Jurkat, Clone E6-1 (cell line): ENCODE measurements at regions not wholly inside any gene's neighbourhood (a gene's known extent, or its start where the extent isn't known, plus 50 kb on each side); places are given as distances from the start of the nearest gene placed in this dataset.

ENCODE experiments used
- DNase-seq: peaks from one replicate; pipeline ENCODE4 v3.0.0-alpha.2; 2011; ENCODE audit warnings: low read depth, low spot score
- H3K4me3 ChIP-seq: 2 replicates; pipeline ENCODE4 v1.5.1; 2011; ENCODE audit warnings: mild to moderate bottlenecking, low read length, control low read depth, moderate library complexity

- H3K4me3 ChIP-seq: no peak overlapping the region
- DNase-seq: no peak
Observed at GRCh38 chr1:38463074-38463473, 396.5 kb downstream of the RRAGC start.

DNA sequence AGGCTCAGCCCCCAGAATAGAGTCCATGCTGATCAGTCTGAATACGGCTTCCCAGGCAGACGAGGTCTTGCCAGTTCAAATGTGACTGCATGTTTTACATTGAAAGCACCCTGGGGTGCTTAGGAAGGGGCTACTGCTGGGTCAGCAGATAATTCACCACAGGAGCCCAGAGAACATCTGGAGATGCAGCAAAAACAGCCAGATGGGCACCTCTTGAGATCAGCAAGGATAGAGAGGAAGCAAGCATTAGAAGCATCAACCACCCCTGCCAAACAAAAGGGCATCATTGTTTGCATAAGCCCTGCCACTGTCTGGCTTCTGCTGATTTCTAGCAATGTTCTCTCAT lies 403.1 kb downstream of the RRAGC start:
- H3K4me3 ChIP-seq: no peak overlapping the region
- no peak for DNase-seq

GRCh38 chr1:38455829-38456530 lies 403.6 kb downstream of the RRAGC start:
- no peak for DNase-seq
- H3K4me3 ChIP-seq: no peak overlapping the region

DNA sequence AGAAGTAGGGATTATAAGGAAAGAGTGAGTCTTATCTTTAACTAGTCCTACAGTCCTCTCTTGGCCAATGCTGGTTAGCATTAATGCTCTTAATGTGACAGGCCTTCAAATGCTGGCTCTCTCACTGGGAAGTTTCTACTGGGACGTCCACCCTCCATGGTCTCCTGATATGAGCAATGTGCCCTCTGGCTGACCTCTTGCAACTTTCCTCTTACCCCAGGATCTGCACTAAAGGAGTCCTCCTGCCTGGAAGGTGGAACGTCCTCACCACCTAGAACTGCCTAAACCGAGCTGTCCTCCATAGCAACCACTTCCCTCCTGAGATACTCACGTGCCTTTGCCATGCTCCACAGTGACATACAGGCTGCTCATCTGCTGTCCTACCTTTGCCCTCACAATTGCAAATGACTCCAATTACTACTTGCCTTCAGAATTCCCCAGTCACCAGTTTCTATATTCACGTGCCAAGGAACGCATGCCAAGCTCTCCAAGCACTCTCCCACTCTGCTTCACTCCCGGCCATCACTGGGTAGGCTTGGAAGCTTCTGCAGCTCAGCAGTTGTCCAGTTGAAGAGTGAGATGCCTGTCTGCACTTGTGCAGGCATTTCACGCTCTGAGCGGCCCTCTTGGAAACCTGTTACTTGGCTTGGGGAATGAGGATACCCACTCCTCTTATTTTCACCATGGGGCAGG lies 404.7 kb downstream of the RRAGC start:
- DNase-seq: no peak
- H3K4me3 ChIP-seq: no peak overlapping the region

- no peak overlapping the region for H3K4me3 ChIP-seq
- DNase-seq: no peak
Observed at GRCh38 chr1:38454236-38454635, 405.3 kb downstream of the RRAGC start.

DNA sequence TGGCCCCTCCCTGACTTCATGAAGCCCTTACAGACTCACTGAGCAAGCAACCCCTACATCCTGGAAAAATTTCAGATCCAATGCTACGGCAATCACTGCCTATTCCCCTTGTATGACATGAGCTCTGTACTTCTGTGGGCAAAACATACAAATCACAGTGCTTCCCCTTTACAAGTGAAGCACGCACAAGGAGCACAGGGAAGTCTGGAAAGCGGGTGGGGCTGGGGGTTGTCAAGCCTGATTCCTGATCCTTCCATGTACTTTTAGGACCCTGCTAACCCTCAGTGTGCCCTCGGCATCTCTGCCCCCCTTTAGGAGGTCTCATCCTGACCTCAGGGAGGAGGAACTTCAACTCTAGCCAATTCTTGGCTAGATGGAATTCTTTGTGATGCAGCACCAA lies 405.7 kb upstream of the POU3F1 start:
- DNase-seq: no peak
- H3K4me3 ChIP-seq: no peak overlapping the region

DNA sequence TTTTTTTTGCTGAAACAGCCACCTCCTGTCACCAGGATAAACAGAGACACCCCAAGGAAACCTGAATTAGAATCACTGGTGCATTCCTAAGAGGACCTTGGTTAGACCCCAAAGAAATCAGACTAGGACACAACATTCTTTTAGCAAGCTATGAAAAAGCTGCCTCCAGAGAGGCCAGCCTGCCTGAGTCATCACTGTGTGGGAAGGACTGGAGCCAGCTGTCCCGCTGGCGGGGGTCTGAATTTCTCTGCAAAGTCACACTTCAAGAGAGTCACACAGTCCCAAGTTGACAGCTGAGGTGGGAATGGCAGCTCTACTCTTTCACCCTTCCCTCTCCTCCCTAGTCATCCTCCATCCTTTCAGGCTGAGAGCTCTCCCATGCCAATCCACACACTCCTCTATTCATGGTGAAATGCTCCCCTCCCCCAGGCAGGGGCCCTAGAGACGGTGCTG lies 405.0 kb upstream of the POU3F1 start:
- H3K4me3 ChIP-seq: no peak overlapping the region
- no peak for DNase-seq

DNA sequence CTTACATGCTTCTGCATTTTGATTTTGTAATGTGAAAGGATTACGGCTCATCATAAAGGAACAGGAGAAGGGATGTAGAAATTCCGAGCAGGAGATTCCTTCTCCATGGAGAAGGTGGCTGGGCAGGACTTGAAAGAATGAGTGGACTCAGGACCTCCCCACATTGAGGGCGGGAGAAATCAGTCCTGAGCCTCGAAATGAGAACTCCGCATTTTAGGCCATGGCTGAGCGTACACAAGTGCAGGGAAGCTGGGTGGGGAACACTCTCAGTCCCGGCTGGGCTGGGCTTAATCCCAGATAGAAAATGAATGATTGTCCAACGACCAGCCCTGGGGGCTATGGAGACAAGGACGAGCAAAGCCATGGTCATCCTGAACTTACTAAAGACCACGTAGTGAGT lies 402.3 kb upstream of the POU3F1 start:
- H3K4me3 ChIP-seq: no peak overlapping the region
- DNase-seq: no peak

DNA sequence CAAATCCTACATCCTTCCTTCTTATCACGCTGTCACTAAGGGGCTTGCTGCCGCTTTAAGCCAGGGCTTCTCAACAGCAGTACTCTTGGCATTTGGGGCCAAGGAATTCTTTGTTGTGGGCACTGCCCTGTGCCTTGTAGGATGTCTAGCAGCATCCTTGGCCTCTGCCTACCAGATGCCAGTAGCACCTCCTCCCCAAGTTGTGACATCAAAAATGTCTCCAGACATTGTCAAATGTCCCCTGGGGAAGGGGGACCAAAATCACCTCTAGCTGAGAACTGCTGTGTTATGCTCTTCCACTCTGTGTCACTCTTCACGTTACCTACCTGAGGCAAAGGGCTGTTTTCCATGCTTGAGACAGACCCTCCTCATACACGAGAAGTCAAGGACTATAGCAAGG lies 400.3 kb upstream of the POU3F1 start:
- DNase-seq: no peak
- H3K4me3 ChIP-seq: no peak overlapping the region

DNA sequence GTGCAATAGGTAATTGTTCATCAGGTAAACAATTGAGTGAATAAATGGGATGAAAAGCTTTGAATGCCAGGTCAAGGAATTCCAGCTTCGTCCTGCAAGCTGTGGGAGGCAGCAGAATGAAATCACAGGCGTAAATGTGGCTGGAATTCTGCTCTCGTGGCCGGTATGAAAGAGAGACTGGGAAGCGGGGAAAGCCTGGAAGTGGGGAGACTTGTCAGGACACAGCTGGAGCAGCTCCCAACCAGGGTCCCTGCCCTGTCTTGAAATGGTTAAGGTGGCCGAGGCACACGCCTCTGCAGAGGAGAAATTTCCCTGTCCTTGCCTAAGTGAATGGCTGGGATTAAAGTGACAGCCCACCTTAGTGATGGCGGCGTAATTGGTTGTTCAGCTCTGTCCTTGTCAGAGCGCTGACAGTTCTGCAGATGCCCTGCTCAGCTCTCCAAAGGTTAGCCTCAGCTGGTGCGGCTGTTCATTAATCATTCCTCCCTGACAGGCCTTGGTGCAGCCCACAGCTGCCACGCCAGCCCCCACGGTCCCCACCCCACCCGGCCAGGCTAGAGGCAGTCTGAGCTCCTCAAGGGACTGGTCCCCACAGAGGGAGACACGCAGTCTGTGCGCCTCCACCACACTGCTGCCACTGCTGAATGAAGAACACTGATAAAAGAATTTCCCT lies 398.3 kb upstream of the POU3F1 start:
- no peak for DNase-seq
- no peak overlapping the region for H3K4me3 ChIP-seq

- no peak for DNase-seq
- H3K4me3 ChIP-seq: no peak overlapping the region
Observed at GRCh38 chr1:38444311-38444710, 397.7 kb upstream of the POU3F1 start.

DNA sequence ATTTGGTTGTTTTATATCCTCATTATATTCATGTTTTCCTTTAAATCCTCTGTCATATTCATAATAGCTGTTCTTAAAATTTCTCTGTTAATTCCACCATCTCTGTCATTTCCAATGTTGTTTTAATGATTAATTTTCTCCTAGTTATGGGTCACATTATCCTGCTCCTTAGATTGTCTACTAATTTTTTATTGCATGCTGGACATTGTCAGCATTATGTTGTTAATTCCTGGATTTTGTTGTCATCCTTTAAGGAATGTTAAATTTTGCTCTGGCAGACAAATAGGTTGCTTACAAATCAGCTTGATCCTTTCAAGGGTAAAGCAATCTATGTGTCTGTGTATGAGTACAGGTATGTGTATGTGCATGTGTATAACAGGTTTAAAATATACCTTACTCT lies 393.8 kb upstream of the POU3F1 start:
- no peak for DNase-seq
- no peak overlapping the region for H3K4me3 ChIP-seq

DNA sequence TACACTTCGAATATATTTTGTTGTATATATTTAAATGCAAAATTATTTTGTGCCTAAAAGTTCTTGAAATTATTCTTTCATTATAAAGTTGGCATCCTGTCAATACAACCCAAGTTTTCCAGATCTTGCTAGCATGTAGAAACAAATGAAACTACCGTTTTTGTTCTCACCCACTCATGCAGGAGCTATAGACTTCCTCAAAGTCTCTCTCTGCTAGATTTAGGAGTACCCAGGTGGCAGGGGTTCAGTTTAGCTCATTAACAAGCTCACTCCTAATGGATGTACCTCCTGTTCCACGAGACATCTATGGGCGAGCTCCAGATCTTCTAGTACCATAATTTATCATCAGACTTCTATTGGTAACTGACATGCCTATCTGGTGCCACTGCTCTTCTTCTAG lies 390.2 kb upstream of the POU3F1 start:
- DNase-seq: no peak
- no peak overlapping the region for H3K4me3 ChIP-seq

DNA sequence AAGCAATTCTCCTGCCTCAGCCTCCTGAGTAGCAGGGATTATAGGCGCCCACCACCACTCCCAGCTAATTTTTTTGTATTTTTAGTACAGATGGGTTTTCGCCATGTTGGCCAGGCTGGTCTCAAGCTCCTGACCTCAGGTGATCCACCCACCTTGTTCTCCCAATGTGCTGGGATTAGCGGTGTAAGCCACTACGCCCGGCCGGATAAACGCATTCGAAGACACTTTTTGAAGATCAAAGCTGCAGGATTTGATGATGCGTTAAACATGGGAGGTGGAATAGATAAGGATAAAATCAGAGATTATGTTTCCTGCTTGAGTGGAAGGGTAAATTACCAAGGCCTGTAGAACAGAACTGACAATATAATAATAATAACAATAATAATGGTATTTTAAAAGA lies 389.4 kb upstream of the POU3F1 start:
- DNase-seq: no peak
- no peak overlapping the region for H3K4me3 ChIP-seq

GRCh38 chr1:38433084-38433722 lies 386.6 kb upstream of the POU3F1 start:
- no peak for DNase-seq
- no peak overlapping the region for H3K4me3 ChIP-seq

DNA sequence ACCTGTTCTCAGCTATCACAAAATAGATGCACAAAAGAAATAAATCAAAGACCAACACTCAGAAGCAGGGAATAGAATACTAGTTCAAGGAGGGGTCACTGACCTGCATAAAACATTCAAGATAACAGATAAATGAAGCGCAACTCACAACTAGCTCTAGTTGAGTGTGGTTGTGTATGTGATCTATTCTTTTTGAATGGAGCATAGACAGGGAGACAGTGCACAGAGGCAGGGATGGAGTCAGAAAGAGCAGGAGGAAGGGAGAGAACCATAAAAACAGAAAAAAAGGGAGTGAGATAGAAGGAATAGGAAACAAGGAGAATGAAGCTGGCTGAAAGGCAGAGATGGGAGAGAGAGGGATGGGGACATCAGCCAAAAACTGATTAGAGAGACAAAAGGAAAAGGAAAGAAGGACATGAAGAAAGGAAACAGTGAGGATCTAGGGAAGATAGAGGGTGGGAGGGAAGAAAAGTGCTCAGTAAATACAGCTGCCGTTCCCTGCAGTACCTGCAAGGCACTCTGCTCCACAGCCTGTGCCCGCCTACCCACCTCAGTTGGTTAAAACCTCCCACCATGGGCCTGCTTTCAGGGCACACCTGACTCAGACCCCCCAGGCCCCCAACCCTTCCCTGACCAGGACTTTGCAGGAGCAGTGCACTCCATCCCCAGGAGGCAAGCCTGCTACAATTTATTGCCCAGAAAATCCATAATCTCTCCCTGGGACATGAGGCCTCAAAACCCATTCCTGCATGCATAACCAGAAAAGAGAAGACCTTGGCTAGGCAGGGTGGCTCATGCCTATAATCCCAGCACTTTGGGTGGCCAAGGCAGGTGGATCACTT lies 385.2 kb upstream of the POU3F1 start:
- H3K4me3 ChIP-seq: no peak overlapping the region
- no peak for DNase-seq

GRCh38 chr1:38430949-38431348 lies 384.4 kb upstream of the POU3F1 start:
- no peak overlapping the region for H3K4me3 ChIP-seq
- DNase-seq: no peak

GRCh38 chr1:38424677-38425076 lies 378.1 kb upstream of the POU3F1 start:
- H3K4me3 ChIP-seq: no peak overlapping the region

GRCh38 chr1:38420666-38421065 lies 374.1 kb upstream of the POU3F1 start:
- no peak for DNase-seq
- H3K4me3 ChIP-seq: no peak overlapping the region

More at GRCh38 chr1:38424677-38425076, 378.1 kb upstream of the POU3F1 start:
- DNase-seq: no peak
